ENCODE measurements at regions not wholly inside any gene's neighbourhood (a gene's known extent, or its start where the extent isn't known, plus 50 kb on each side); places are given as distances from the start of the nearest gene placed in this dataset.

DNA sequence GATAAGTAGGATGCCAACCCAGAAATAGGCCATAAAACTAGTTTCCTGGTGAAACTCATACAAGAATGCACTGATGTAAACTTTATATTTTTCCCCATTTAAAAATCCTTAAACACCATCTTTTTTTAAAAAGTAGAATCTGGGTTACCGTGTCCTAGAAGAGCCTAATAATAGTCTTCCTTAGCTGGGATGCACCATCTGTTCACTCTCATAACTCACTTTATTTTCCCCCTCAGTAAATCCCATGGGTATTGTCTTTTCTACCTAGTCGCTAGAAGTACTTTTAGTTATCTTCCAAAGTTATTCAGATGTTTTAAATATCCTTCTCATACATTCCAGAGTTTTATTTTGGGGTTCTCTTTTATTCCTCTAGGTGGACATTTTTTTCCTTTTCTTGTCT is 250.2 kb downstream of the PLA2G4A start:
- FAIRE-seq: no peak
- DNase-seq (ENCODE audit: insufficient read length, low spot score): no peak

DNA sequence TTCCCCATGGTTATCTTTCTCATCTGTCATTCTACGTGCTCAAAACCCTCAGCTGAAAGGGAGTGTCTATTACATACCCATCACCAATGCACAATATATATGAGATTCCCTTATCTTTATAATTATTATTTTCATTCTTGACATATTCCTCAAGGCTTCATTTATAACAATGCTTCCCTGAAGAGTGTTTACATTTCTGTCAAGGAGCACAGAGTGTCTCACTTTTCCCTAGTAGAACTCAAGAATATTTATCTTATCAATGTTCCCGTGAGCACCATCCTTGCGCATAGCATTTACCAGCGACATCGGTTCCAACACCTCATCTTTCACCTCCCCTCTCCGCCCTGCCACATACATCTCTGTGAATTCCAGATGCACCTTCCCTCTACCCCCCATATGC is 250.6 kb downstream of the PLA2G4A start:
- DNase-seq (ENCODE audit: insufficient read length, low spot score) (no peak), FAIRE-seq (no peak)

DNA sequence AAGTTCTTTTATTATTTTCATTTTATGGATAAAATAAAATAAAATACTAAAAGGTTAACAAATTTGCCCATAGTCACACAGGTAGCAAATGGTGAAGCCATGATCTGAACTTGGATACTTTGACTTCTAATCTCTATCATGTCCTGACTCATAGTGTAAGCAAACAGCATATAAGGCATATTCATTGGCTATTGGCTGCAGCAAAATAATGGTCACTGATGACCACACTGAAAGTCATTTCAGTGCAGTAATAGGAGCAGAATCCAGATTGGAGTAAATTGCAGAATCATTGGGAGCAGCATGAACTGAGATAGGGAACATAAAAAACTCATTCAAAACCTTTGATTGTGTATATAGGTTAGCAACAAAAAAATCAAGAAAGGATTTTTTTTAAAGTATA is 262.9 kb downstream of the PLA2G4A start:
- no peak for DNase-seq (ENCODE audit: insufficient read length, low spot score)
- no peak for FAIRE-seq

DNA sequence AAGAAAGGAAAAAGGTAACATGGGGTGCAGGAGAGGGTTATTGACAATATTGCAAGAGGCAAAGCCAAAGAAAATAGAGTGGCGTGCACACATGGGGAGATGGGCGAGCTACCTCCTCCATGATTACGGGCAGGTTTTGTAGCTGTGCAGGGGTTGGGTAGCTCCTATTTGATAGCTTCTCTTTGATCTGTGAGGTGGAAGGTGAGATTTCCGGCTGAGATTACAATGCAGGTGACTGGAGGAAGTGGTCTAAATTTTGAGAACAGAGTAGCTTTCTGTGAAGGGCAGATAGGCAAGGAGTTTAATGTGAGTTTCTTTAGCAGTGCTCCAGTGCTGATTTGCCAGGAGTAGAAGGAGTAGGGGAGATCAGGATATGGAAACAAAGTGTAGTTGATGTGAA is 263.4 kb downstream of the PLA2G4A start:
- DNase-seq (ENCODE audit: insufficient read length, low spot score): no peak
- no peak for FAIRE-seq

DNA sequence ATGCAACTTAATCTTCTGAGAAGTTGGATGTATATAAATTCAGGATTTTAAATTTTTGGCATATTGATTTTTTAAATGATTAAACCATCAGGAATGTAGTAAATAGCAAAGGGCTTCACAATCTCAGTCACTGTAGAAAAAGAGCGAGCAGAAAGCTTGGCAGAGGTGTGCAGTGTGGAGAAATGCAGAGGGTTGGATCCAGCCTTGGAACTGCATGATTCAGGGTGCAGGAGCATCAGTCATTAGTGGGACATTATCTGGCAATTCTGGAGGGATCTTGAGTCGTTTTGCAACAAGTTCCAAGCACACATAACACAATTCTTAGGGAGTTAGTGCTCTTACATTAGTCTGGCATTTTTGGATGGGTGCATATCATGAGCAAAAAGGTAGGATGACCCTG is 267.9 kb downstream of the PLA2G4A start:
- no peak for DNase-seq (ENCODE audit: insufficient read length, low spot score)
- no peak for FAIRE-seq

DNA sequence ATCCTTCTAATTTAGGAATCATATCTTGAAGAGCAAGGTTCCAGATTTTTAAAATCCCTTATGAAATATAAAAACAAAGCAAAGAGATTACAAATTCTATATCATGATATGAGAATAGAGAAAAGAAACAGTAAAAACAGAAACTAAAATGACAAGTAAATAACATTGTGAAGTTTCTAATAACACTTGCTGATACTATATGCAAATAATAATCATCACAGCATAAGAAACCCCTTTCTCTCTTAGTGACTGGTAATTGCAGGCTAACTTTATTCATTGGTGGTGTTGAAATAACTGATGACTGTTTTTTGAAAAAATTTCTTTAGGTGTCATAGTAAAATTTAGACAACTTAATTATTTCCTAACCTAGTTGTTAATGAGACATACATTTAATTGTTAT is 281.6 kb downstream of the PLA2G4A start:
- FAIRE-seq: no peak
- DNase-seq (ENCODE audit: insufficient read length, low spot score): no peak

DNA sequence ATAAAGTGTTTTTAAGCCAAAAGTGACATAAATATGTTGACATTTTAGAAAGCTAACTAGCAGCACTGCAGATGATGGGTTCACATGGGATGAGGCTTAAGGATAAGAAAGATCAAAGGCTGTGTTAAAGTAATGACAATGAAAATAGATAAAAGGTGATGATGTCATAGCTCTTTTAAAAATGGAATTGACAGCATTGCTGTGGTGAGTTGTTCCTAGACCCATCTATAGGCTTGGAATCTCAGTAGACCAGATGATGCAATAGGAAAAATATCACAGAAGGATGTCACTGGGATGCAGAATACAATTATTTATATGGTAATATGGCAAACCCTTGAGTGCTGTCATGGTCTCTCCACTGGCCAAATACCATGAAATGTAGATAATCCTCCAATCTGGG is 286.0 kb downstream of the PLA2G4A start:
- FAIRE-seq (no peak), DNase-seq (ENCODE audit: insufficient read length, low spot score) (no peak)

DNA sequence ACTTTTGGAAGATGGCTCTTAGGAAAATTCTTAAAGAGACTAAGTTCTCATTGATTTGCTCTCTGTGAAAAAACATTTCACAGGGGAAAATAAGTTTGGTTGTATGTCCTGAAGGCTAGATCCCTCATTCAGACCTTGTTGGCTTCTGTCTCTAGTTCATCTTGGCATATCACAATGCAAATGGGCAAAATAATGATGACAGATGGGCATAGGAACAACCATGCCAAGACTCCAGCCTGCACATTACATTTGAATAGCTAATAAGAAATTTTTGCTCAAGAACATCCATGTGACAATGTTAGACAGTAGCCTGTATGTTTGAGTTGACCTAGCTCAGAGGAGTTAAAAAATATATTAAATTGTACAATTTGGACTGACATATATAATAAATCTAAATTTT is 292.9 kb downstream of the PLA2G4A start:
- FAIRE-seq (no peak), DNase-seq (ENCODE audit: insufficient read length, low spot score) (no peak)

DNA sequence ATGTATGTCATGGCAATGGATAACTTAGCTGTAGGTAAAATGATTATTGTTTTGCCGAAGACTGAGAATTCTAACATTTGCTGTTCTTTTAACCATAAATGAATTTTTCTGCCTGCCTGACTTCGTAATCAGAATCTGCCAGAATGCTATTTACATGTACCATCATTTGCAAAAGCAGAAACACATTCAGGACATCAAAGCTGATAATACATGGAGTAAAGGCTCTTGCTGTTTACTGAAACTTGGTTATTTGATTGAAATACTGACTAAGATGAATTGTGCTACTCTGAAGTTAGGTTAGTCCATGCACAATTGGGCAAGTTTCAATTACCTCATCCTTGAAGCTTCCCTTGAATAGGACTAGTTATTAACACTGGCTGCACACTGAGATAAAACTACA is 293.8 kb downstream of the PLA2G4A start:
- DNase-seq (ENCODE audit: insufficient read length, low spot score) (no peak), FAIRE-seq (no peak)

DNA sequence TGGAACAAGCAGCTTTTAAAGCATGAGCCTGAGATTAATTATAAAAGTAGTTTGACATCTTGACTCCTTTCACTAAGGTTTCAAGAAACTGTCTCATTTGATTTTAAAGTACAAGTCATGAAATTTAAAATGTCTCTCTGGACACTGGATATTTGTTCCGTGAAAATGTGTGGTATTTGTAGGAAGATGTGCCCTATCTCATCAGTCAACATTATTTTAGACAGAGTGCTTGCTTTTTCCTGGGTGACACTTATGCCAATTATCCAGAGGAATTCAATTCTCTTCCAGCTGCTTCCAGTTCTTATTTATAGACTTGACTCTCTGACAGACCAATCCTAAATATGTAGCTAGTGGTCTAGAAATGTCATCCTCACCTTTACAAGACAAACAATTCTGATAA is 300.4 kb downstream of the PLA2G4A start:
- DNase-seq (ENCODE audit: insufficient read length, low spot score) (no peak), FAIRE-seq (no peak)

DNA sequence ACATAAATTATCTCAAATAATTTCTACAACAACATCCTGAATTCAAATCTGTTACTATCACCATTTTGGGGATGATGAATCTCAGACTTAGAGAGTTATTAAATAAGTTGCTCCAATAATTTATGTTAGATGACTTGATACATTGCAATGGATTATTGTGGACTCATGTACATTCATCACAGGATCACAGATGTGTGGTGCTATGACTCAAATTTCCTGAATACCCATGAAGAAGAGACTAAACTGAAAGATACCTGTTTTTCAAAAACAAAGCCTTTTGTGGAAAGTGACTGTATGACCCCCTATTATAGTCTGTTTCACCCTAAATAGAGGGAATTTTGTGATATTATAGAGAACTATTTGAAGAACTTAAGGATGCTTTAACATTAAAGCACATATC is 315.0 kb downstream of the PLA2G4A start:
- FAIRE-seq (no peak), DNase-seq (ENCODE audit: insufficient read length, low spot score) (no peak)

DNA sequence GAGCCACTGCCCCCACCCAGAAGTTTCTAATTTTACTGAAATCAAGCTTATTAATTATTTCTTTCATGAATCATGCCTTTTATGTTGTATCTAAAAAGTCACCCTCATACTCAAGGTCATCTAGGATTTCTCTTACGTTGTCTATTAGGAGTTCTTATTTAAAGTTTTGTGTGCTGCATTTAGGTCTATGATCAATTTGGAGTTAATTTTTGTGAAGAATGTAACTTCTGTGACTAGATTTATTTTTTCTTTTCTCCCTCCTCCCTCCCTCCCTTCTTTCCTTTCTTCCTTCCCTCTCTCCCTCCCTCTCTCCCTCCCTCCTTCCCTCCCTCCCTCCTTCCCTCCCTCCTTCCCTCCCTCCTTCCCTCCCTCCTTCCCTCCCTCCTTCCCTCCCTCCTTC is 317.6 kb downstream of the PLA2G4A start:
- FAIRE-seq (no peak), DNase-seq (ENCODE audit: insufficient read length, low spot score) (no peak)

DNA sequence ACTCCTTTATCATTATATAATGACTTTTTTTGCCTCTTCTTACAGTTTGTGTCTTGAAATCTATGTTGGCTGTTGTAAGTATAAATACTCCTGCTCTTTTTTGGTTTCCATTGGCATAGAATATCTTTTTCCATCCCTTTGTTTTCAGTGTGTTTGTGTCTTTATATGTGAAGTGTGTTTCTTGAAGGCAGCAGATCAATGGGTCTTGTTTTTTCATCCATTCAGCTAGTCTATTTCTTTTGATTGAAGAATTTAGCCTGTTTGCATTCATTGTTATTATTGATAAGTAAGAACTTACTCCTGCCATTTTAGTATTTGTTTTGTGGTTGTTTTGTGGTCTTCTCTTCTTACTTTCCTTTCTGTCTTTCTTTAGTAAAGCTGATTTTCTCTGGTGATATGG is 322.8 kb downstream of the PLA2G4A start:
- no peak for FAIRE-seq
- DNase-seq (ENCODE audit: insufficient read length, low spot score): no peak

DNA sequence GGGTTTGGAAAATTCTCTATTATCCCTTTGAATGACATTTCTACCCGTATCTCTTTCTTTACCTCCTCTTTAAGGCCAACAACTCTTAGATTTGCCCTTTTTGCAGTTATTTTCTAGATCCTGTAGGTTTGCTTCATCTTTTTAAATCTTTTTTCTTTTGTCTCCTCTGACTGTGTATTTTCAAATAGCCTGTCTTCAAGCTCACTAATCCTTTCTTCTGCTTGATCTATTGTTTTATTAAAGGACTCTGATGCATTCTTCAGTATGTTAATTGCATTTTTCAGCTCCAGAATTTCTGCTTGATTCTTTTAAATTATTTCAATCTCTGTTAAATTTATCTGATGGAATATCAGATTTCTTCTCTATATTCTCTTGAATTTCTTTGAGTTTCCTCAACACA is 324.3 kb downstream of the PLA2G4A start:
- DNase-seq (ENCODE audit: insufficient read length, low spot score): no peak
- no peak for FAIRE-seq

DNA sequence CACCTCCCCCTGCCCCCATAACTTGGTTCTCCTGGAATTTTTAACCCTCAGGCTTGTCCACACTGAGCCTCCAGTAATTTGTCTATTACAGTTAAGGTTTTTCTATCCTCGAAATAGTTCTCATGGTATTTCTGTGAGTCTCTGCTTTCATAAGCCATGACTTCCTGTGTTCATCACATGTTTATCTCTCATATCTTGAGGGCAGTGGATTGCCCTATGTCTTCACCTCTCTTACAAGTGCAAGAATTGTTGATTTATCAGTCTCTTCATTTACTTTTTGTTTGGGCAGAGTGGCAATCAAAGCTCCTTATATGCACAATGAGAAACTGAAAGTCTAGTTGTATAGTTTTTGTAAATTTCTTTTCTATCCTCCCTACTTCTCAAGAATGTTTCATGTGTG is 328.4 kb downstream of the PLA2G4A start:
- DNase-seq (ENCODE audit: insufficient read length, low spot score): no peak
- no peak for FAIRE-seq

DNA sequence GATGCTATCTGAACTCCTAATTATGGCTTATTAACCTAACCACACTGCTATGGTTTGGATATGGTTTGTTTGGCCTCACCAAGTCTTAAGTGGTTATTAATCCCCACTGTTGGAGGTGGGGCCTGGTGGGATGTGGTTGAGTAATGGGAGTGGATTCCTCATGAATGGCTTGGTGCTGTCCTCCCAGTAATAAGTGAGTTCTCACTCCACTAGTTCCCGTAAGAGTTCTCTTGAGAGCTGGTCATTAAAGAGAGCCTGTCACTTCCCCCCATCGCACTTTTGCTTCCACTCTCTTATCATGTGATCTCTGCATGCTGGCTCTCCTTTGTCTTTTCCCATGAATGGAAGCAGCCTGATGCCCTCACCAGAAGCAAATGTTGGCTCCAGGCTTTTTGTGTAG is 328.8 kb downstream of the PLA2G4A start:
- DNase-seq (ENCODE audit: insufficient read length, low spot score) (no peak), FAIRE-seq (no peak)

DNA sequence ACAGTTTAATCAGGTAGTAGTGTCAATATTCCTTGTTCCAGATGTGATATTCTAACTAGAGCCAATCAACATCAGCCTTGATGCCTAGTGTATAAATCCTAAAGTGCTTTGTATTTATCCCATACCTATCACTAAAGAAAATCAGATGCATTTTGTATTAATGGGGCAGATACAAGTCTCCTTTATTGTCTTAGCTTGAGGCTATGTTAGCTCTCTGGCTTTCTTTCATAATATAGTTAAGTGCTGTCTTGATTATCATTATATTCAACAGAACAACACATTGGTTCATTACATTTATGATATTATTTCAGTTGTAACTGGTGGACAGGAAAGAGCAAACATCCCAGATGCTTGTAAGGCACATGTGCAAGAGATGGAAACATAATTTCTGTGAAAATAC is 338.8 kb downstream of the PLA2G4A start:
- DNase-seq (ENCODE audit: insufficient read length, low spot score): no peak
- no peak for FAIRE-seq

DNA sequence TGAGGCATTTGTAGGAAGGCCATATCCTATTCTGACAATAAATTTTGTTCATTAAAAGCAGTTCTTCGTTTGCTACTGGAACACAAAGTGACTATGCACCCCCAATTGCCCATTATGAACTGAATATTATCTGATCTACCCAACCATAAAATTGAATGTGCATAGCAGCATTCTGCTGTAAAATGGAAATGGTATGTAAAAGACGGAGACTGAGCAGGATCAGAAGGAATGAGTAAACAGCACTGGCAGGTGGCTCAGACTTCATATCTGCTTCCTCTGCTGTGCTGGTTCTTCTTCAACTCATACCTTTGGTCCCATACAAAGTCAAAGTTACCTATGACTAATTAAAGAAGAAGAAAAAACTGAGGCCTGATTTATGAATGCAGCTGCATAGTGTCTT is 339.5 kb downstream of the PLA2G4A start:
- no peak for FAIRE-seq
- no peak for DNase-seq (ENCODE audit: insufficient read length, low spot score)

DNA sequence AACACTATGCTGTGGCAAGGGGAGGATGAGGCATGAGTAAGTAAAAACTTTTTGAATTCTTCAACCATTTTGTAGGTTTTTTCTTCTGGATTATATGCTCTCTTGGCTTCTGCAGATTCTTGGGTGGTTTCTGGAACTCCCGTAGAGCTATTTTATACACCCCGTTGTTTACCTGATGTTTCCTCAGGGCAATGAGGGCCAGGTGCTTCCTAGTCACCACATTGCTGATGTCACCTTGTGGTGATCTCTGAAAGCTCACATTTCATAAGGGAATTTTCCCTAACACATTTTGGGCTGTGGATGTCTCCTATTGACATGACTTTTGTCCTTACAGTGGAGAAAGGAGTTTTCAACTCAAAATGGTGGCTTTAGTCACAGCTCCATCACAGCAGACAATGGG is 356.6 kb downstream of the PLA2G4A start:
- no peak for DNase-seq (ENCODE audit: insufficient read length, low spot score)
- FAIRE-seq: no peak

DNA sequence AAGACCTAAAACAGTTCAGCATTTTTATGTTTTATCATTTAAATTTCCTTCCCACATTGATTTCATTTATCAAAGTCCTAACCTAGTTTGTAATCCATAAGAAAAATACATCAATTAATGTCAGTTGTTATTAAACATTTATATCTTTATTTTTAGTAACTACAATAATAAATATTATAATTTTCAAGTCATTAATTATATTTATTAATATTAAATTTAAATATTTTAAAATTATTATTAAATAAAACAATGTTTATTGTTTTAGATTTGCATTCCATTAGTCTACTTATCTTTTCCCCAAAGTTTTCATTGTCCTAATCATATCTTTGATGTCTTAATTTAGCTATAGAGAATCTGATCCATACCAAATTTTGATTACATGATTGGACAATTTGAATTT is 368.9 kb downstream of the PLA2G4A start:
- DNase-seq (ENCODE audit: insufficient read length, low spot score) (no peak), FAIRE-seq (no peak)

DNA sequence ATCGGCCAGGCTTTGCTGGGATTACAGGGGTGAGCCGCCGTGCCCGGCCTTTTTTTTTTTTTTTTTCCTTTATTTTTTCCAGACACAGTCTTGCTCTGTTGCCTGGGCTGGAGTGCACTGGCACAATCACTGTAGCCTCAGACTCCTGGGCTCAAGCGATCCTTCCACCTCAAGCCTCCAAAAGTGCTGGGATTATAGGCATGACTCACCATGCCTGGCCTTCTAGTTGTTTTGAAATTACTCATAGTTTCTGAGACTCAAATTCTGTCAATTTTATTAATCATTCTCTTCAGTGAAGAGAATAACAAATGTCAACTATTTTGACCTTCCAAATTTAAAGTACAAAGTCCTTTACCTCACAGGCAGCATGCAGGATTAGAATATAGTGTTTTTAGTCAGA is 374.5 kb downstream of the PLA2G4A start:
- FAIRE-seq: no peak
- DNase-seq (ENCODE audit: insufficient read length, low spot score): peak; percentile 2

DNA sequence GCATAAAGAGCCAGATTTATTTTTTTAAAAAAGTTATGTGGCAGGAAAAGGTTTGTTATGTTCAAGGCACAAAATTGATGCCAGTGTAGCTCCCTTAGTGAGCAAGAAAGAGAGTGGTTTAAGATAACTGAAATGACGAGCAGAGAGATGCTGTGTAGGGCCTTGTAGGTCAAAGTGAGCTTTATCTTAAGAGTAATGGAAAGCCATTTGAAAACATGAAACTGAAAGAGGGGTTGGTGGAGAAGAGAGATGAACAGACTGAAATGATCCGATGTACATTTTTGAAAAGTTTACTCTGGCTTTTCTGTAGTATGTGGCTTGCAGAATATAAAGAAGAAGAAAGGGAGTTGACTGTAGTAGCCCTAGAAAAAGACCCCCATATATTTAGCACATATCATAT is 383.6 kb downstream of the PLA2G4A start:
- DNase-seq (ENCODE audit: insufficient read length, low spot score): no peak
- no peak for FAIRE-seq

DNA sequence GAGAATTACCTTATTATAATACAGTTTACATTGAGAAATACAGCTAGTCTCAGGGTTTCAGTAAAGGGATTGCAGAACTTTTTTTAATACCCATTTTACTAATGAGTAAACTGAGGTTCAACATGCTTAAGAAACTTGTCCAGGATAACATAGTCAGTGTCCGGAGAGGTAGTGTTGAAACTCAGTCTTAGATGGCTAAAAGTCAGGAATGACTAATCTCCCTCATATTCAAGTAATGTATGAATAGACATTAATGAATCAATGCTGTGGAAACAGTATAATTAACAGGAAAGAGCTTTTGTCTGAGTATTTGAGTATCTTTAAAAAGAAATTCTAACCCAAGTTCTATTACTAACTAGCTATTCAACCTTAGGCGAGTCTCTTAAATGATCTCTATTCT is 397.6 kb downstream of the PLA2G4A start:
- no peak for DNase-seq (ENCODE audit: insufficient read length, low spot score)

DNA sequence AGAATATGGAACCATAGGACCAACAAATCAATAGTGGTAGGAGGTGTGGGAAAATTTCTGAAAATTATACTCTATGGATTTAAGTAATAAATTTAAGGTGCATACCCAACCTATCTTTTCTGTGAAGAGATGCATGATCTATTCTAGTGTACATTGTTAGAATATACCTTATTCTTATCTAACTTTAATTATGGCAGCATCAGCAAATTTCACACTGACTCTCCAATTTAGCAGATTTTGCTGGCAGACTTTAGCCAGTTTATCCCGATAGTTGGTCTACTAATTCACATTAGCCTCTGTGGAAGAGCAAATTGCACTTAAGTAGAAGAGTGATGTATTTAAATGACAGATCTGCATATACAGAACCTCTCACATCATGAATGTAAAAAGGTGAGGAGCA is 400.0 kb downstream of the PLA2G4A start:
- FAIRE-seq (no peak), DNase-seq (ENCODE audit: insufficient read length, low spot score) (no peak)

More for the DNA sequence above, 397.6 kb downstream of the PLA2G4A start:
- no peak for FAIRE-seq

Measured in HTR-8/SVneo (cell line).